Kidney tubule cell (primary cell): ENCODE measurements at regions not wholly inside any gene's neighbourhood (a gene's known extent, or its start where the extent isn't known, plus 50 kb on each side); places are given as distances from the start of the nearest gene placed in this dataset.
A peak's percentile ranks its signal among the peaks of the same experiment; 100 is the strongest.

Source experiments
- DNase-seq: peaks from one replicate; pipeline ENCODE4 v3.0.0-alpha.2; 2018; ENCODE audit warnings: low spot score

GRCh38 chr9:26058111-26058895, 380.1 kb upstream of the TUSC1 start:
- DNase-seq, result peak; percentile 72

- no peak for DNase-seq
Measured at GRCh38 chr9:26057050-26057449, 378.8 kb upstream of the TUSC1 start.

- peak; percentile 33 for DNase-seq
Measured at GRCh38 chr9:26054600-26055520, 376.6 kb upstream of the TUSC1 start.

GRCh38 chr9:26053954-26054353, 375.7 kb upstream of the TUSC1 start:
- DNase-seq, result no peak

GRCh38 chr9:26043431-26043830, 365.2 kb upstream of the TUSC1 start:
- DNase-seq, result no peak

GRCh38 chr9:26034786-26035185, 356.5 kb upstream of the TUSC1 start:
- no peak for DNase-seq

- DNase-seq, result no peak
Measured at GRCh38 chr9:26033336-26033735, 355.1 kb upstream of the TUSC1 start.

GRCh38 chr9:26026423-26027100, 348.3 kb upstream of the TUSC1 start:
- DNase-seq, result no peak

- DNase-seq, result no peak
Measured at GRCh38 chr9:26013199-26013598, 335.0 kb upstream of the TUSC1 start.

- peak; percentile 2 for DNase-seq
Measured at GRCh38 chr9:26012797-26013196, 334.6 kb upstream of the TUSC1 start.

- no peak for DNase-seq
Measured at GRCh38 chr9:25994605-25995004, 316.4 kb upstream of the TUSC1 start.

GRCh38 chr9:25990376-25990775, 312.1 kb upstream of the TUSC1 start:
- DNase-seq, result no peak

- no peak for DNase-seq
Measured at GRCh38 chr9:25975667-25976066, 297.4 kb upstream of the TUSC1 start.

GRCh38 chr9:25964239-25964638, 286.0 kb upstream of the TUSC1 start:
- peak; percentile 77 for DNase-seq

- no peak for DNase-seq
Measured at GRCh38 chr9:25960178-25960577, 281.9 kb upstream of the TUSC1 start.

GRCh38 chr9:25954209-25954608, 276.0 kb upstream of the TUSC1 start:
- no peak for DNase-seq

- no peak for DNase-seq
Measured at GRCh38 chr9:25948182-25948581, 269.9 kb upstream of the TUSC1 start.

GRCh38 chr9:25939126-25939525, 260.9 kb upstream of the TUSC1 start:
- DNase-seq, result no peak

- DNase-seq, result no peak
Measured at GRCh38 chr9:25936031-25936430, 257.8 kb upstream of the TUSC1 start.

- no peak for DNase-seq
Measured at GRCh38 chr9:25935188-25935587, 256.9 kb upstream of the TUSC1 start.

GRCh38 chr9:25918761-25919160, 240.5 kb upstream of the TUSC1 start:
- no peak for DNase-seq

- no peak for DNase-seq
Measured at GRCh38 chr9:25917731-25918362, 239.6 kb upstream of the TUSC1 start.
